HG03064 (cell line): ENCODE measurements at regions not wholly inside any gene's neighbourhood (a gene's known extent, or its start where the extent isn't known, plus 50 kb on each side); places are given as distances from the start of the nearest gene placed in this dataset.

Experiments used
- ATAC-seq: cut with Tn5 transposase; IDR thresholded peaks from one replicate; pipeline ENCODE4 v1.9.1; 2021; ENCODE audit warnings: low read depth; ENCODE audit not compliant: unreplicated experiment

GRCh38 chr3:24958910-24959447 lies 464.3 kb upstream of the THRB start:
- no peak for ATAC-seq

- ATAC-seq, result no peak
These were observed 464.1 kb upstream of the RARB start for GRCh38 chr3:24963762-24964625.

GRCh38 chr3:24965706-24966385 lies 462.2 kb upstream of the RARB start:
- no peak for ATAC-seq

GRCh38 chr3:24968036-24968435 lies 460.0 kb upstream of the RARB start:
- ATAC-seq, result no peak

- no peak for ATAC-seq
These were observed 455.6 kb upstream of the RARB start for GRCh38 chr3:24972491-24972890.

GRCh38 chr3:24981309-24981708 lies 446.8 kb upstream of the RARB start:
- ATAC-seq, result no peak

- ATAC-seq, result no peak
These were observed 446.1 kb upstream of the RARB start for GRCh38 chr3:24981924-24982323.

- ATAC-seq, result no peak
These were observed 442.4 kb upstream of the RARB start for GRCh38 chr3:24985668-24986067.

GRCh38 chr3:24986612-24987011 lies 441.5 kb upstream of the RARB start:
- no peak for ATAC-seq

- no peak for ATAC-seq
These were observed 428.7 kb upstream of the RARB start for GRCh38 chr3:24999357-24999756.

GRCh38 chr3:25000971-25001591 lies 427.0 kb upstream of the RARB start:
- ATAC-seq, result no peak

GRCh38 chr3:25002052-25002451 lies 426.0 kb upstream of the RARB start:
- no peak for ATAC-seq

GRCh38 chr3:25007974-25008658 lies 419.9 kb upstream of the RARB start:
- ATAC-seq, result peak; percentile 99

GRCh38 chr3:25009665-25010064 lies 418.4 kb upstream of the RARB start:
- no peak for ATAC-seq

- ATAC-seq, result no peak
These were observed 412.5 kb upstream of the RARB start for GRCh38 chr3:25015599-25015998.

GRCh38 chr3:25018909-25019308 lies 409.2 kb upstream of the RARB start:
- ATAC-seq, result no peak

GRCh38 chr3:25019506-25019905 lies 408.6 kb upstream of the RARB start:
- ATAC-seq, result no peak

- ATAC-seq, result no peak
These were observed 406.2 kb upstream of the RARB start for GRCh38 chr3:25021816-25022215.

- ATAC-seq, result no peak
These were observed 404.2 kb upstream of the RARB start for GRCh38 chr3:25023876-25024275.

GRCh38 chr3:25025236-25025635 lies 402.8 kb upstream of the RARB start:
- no peak for ATAC-seq

GRCh38 chr3:25027650-25028049 lies 400.4 kb upstream of the RARB start:
- ATAC-seq, result no peak
